HG02763 (cell line): ENCODE measurements at regions not wholly inside any gene's neighbourhood (a gene's known extent, or its start where the extent isn't known, plus 50 kb on each side); places are given as distances from the start of the nearest gene placed in this dataset.
A peak's percentile ranks its signal among the peaks of the same experiment; 100 is the strongest.

ENCODE experiments used
- ATAC-seq: cut with Tn5 transposase; IDR thresholded peaks from one replicate; pipeline ENCODE4 v1.9.1; 2021; ENCODE audit warnings: mild to moderate bottlenecking, moderate library complexity; ENCODE audit not compliant: unreplicated experiment

DNA sequence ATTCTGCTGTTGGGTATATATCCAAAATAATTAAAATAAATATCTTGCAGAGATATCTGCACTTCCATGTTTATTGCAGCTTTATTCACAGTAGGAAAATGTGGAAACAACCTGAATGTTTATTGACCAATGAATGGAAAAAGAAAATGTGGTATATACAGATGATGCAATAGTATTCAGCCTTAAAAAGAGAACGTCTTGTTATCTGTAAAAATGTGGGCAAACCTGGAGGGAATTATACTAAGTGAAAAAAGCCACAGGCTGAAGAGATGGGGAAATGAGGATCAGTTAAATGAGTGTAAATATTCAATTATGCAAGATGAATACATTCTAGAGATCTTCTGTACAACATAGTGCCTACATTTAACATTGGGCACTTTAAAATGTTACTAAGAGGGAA lies 766.1 kb upstream of the IGFBP3 start:
- no peak for ATAC-seq

DNA sequence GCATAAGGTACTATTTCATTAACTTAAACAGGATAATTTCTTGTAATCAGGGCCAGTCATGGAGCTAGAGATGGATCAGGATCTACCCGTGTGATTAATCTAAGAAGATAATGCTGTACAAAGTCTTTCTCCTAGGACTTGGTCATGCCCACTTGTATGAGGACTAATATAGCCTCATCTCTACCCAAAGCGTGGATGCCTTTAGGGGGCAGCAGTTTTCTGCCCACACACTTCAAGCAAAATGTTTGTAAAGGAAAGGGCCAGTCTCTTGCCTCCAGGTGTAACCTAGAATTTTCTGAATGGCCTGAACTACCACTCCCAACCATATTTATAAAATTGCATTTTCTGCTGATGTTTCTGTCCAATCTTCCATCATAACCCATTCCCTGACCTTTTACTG lies 764.0 kb upstream of the IGFBP3 start:
- no peak for ATAC-seq

DNA sequence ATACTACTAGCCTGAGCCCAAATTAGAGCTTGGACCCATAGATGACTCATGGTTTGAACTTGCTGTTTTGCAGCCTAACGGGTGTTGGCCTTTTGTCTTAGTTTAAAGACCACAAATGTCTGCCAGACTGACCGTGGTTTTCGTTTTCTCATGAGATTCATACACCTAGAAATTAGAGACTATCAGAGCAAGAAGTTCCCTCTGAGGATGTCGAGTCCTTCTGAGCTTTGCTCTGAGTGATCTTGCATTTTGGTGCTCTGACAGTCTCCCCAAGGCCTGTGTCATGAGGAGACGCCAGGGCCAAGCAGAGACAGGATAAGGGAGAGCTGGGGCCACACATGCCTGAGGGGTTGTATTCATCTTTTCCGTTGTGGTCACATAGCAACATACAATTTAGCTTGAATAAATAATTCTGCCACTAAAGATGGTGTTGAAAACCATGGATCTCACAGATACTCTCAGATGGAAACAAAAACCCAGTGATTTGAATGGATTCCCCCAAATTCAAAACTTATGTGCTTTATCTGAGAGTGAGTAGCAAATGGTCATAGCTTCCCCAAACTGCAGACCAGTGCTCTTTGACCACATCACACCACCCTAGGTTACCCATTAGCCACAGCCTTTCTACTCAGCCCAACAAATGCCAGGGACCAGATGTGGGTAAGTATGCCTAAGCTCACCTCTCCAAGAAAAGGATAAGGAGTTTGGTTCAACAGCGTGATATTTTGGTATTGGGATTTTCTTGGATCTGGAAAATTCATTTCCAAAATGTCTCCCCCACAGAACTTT lies 762.0 kb upstream of the IGFBP3 start:
- ATAC-seq, result no peak

DNA sequence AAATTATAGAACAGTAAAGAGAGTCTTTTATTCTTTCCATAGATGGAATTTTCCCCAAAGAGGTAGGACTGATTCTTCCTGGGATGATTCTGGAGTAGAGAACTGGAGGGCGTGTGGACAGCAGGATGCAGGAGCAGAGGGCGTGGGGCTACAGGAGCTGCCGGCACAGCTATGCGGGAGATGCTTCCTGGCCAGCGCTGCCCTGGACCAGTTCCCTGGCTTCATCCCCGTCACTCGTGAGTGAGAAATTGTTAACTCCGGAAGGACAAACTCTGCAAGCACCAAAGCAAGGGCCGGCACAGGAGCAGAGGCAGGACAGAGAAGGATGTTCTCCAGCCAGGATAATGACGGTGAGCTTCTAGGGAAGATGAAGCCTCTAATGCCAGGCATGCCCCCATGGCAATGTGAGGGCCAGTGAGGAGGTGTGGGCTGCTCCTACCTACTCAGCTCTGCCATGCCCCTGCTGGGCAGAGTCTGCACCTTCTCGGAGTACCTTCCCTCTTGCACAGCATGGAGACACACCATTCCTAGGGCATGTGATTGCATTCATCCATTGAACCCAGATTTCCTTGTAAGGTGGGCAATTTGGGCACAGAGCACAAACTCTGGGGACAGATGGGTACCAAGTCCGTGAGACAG lies 760.9 kb upstream of the IGFBP3 start:
- ATAC-seq, result no peak

DNA sequence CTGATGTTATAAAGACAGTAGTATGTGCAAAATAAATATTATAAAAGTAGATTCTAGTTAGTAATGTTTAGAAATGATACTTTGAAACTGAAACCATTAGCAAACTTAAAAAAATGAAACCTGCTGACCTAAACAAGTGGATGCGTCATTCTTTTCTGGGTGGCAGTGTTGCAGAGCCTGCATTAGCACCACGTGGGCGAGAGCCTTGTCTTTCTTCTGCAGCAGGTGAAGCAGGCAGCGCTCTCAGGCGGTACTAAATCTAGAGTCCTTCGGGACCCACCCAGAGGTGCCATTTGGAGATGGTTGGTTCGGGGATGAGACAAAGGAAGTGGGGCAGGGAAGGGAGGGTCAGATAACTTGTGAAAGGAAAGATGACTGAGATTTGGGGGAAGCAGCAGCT lies 759.1 kb upstream of the IGFBP3 start:
- ATAC-seq, result peak; percentile 70

DNA sequence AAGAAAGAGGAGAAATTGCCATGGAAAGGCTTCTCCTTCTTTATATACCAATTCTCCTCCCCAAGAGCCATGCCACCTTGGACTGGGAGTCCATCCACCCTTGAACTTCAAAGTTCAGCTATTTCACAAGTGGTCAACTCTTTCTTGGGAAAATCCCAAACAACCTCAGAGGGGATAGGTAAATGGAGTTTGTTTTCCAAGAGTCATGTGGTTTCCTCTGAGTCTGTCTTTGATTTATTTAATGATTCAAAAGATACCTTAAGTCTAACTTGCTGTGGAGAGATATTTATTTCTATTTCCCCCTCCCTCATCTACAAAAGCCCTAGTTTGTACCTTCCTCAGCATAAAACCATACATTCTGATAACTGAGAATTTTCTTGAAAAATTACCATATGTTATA lies 758.6 kb upstream of the IGFBP3 start:
- no peak for ATAC-seq

DNA sequence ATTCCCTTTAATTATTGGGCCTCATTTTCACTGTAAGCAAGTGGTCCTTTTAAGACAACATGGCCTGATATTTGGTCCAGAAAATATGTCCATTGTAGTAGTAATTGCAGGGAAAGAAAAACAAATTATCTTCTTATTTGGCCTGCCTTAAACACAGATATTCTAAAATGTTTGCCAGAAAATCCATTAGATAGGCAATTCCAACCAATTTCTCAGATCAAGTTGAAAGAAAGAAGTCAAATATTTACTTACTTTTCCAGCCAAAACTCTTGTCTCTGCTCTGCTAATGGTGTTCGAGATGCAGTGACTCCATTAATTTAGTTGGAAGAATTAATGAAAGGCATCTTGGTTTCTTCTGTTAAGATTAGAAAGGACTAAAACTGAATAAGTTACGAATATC lies 757.3 kb upstream of the IGFBP3 start:
- no peak for ATAC-seq

DNA sequence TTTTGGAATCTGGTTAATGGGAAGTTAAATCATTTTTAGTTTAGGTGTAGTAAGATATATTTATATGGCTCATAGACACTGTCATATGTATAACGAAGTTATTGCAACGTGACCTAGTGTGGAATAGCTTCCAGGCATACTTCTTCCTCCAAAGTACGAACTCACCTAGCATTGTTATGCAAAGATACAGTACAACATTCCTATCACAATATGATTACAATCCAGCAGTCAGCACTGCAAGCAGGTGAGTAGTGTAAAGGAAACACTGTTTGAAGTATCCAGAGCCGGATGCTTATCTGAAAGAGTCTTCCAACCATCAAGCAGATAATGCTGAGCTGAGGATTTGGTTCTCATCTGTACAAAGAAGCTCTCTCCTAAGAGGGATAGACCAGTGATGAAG lies 754.4 kb upstream of the IGFBP3 start:
- no peak for ATAC-seq

DNA sequence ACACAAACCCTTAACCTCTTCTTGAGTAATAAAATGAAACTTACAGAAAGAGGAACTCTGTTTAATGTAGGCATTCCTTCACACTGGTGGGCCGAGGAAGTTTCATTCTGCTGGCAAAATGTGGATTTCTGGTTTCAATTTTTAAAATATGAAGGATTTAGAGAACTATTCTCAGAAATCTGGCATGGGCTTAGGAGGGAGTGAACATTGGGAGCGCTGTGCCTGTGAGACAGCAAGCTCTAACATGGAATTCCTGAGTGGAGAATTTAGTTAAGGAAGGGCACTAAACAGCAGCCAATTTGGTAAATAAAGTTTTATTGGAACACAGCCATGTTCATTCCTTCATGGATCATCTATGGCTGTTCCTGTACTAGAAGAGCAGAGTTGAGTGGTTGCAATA lies 751.8 kb upstream of the IGFBP3 start:
- ATAC-seq, result no peak

DNA sequence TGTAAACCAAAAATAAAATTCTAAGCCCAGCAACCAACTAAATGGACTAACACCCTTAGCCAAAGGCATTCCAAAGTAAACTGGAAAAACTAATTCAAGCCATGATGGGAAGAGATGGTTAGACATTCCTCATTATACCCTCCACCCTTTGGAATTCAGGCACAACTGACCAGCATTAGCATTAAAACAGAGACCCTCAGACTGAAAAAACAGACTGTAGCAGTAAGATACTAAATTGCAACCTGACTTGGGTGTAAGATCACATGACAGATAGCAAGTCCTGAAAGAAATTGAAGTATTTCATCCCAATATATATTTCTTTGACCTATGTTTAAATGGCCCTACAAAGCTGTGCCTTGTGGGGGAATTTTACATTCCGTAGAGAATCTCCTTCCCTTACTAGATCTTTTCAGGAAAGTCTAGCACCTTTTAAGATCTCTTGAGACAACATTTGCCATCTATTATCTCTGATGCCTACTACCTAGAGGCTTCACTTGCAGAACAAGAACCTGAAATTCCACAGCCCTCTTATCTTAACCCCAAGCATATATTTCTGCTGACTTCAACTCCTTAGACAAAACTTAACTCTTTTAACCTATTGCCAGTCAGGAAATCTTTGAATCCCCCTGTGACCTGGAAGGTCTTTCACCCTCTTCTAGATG lies 750.2 kb upstream of the IGFBP3 start:
- ATAC-seq, result no peak

DNA sequence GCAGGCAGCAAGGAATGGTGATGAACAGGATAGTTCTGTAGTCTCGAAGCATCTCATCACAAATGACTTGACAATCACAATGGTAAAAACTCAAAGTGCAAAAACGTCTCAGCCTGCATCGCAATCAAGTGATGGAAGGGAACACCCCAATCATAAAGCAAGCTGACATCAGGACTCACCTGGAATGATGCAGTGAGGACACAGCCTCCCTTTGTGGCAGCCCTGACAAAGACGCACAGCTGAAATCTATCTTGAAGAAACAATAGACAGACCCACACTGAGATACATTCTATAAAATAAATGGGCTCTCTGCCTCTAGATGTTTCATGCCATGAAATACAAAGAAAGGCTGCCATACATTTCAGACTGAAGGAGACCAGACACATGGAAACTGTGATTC lies 748.0 kb upstream of the IGFBP3 start:
- no peak for ATAC-seq

DNA sequence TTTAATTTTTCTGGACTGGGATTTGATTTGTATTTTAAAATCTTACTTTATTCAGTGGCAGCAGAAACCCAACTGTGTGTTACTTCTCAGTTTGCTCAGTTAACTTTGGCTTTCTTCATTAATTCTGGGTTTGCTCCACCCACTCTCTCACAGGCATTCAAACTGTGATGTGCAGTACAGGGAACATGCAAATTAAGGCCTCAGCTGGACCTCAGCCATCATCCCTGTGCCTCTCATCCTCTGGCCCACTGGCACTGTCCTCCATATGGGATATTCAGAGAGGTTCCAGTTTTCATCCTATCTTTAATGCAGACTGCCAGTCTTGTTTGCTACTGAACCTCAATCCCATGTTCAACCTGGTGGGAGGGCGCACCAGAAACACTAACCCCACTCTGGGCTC lies 743.4 kb upstream of the IGFBP3 start:
- no peak for ATAC-seq

DNA sequence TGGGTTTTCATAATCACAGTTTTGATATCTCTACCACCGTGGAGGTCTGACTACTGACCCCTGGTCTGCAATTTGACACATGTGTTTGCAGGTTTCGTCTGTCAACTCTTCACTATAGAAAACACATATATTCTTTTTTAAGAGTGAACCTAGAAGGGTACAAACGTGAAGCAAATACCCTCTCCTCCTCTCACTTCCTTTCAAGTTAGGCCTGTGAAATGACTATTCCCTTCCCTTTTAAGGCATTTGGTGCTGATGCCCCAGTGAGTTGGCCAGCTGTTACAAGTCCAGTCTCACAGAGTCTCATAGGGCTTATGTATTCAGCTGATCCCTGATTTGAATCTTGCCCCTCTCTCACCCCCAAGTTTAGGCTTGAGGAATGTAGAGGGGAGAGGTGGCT lies 742.0 kb upstream of the IGFBP3 start:
- no peak for ATAC-seq

DNA sequence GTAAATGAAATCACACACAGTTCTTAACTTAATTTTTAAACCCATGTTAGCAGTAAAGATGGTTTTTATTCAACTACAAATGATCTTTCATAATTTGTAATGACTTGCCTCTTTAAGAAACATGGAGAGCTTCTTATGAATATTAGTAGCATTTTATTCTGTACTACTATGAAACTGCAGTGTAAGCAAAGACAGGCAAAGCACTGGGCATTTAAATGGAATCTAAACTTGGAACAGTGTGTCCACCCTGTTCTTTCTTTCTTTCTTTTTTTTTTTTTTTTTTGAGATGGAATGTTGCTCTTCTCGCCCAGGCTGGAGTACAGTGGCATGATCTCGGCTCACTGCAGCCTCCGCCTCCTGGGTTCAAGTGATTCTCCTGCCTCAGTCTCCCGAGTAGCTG lies 740.4 kb upstream of the IGFBP3 start:
- ATAC-seq, result no peak

DNA sequence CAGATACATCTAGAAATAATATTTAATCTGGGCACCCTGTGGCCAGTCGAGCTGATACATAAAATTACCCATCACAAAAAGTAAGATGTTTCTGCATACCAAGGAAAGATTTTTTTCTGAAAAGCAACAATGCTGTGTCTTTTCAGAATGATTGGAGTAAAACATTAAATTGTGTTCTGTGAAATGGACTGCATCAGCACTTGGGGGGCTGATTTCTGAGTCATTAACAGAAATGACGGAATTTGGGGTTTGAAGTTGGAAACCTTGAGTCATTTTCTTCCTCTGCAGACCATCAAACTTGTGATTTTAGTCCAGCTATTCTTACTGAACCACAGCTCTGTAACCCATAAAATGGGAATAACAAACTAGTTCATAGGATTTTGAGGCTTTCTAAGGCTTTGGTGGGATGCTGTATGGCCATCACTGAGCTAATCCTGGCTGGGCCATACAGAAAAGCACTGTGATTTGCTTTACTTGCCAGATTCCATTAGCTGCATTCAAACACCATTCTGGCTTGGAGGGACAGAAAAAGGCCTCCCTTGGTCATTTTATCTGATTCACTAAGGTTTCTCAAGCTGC lies 739.4 kb upstream of the IGFBP3 start:
- ATAC-seq, result no peak

DNA sequence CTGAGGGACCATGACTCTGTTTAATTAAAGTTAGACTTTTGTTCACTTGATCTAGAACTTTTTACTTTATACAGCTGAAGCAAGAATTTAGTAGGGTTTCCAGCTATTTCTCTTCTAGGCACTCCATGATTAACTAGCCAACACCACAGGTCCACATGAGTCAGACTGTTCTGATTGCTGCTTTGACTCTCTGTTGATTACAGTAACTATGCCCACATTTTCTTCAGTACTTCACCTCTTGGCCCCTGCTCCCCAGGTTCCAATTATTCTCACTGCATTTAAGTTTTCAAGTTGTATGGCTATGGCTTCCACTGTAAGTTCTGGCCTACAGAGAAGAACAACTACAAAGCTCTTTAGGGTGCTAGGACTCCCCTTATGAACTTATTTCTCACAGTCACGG lies 737.2 kb upstream of the IGFBP3 start:
- ATAC-seq, result no peak

DNA sequence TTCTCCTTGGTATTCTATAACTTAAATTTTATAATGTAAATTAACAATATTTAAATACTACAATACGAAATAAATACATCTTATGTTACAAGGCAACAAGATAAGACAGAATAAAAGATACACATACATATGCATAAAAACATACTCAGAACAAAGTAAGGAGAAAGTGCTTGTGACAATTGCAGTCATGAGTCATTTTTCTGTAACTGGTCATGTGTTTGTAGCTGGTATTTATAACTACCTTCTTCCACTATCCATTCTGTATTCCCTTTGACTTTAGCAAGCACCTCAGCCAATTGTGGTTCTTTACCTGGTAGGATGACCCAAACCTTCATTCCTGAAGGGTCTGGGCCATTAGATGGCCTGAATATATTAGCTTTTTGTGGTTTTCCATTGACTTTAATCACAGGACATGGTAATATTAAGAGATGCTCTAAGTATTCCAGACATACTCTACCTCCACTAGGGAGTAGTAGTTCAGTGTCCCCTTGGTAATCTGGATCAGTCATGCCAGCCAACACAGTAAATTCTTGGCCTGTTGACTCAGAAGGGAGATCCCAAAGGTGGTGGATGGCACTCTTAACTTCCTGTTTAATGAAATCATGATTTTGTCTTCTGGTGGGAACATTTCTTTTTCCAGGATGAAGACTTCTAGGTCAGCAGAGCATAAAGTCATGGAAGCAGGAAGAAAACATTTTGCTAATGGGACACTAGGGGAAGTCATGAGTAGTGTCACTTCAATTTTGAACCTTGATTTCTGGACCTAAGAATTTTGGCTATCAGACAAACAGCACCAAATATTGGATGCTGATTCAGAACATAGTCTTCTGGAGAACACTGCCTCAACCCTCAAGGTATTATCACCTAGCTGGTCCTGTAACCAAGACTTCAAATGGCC lies 733.7 kb upstream of the IGFBP3 start:
- ATAC-seq, result no peak

DNA sequence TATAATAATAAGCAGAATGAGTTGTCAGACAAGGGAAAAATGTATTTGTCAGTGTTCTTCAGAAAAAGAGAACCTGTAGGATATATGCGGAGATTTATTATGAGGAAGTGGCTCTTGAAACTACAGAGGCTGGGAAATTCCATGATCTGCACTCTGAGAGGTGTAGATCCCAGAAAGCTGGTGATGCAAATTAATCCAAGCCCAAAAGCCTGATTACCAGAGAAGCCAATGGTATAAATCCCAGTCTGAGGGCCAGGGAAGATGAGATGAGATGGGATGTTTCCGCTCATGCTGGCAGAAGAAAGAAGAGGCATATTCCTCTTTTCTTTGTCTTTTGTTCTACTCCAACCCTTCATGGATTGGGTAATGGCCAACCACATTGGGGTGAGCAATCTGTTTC lies 732.8 kb upstream of the IGFBP3 start:
- no peak for ATAC-seq

DNA sequence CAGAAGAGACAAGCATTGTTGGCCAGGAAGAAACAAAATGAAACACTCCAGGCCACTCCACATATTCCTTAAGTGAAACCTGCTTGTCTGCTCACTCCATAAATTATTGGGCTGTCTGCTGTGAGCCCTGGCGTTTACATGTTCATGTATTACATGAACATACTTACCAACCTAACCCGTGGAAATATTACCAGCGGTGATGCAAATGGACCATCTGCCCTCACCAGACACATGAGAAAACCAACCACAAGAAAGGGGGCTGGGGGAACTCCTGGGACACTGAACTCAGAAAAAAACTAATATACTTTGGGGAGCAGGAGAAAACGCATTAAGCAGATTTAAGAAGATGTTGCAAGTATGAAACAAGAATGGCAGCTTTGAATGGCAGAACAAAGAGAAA lies 731.2 kb upstream of the IGFBP3 start:
- ATAC-seq, result no peak

DNA sequence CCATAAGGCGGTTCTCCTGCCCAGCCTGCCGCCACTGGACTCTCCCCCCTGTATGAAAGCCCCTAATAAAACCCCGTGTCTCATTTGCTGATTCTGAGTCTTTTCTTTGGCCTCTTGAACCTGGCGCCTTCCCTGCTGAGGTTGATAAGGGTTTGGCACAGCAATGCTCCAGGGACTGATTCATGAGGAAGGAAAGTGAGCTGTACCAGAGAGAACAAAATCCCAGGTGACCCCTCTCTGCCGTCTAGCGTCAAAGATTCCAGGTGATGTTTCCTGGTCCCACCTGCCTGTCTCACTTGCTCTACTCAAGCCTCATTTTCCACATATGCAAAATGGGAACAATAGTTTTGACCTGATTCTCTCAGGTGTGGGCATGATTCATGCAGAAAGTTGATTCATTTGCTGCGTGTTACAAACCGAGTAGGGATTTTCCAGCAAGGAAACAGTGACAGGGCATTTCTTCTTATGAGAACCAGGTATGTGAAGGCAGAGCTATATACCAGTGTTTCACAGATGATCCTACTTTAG lies 730.6 kb upstream of the IGFBP3 start:
- ATAC-seq, result no peak

DNA sequence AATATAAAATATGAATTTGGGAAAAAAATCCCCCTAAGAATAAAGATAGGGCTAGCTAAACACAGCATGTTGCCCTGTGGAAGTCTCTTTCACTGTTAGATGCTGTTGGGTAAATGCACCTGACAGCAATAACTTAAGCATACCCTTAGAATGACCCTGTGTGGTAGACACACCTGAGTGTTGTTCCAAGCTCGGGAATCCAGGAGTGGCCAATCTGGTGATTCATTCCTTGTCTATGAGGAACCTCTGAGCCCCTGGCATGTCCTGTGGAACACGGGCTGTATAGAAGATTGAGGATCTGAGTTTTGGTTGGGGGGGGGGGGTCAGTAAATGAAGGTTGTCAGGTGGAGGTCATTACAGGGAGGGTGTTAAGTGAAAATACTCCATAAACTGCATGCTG lies 730.0 kb upstream of the IGFBP3 start:
- ATAC-seq, result no peak
